ENCODE measurements at regions not wholly inside any gene's neighbourhood (a gene's known extent, or its start where the extent isn't known, plus 50 kb on each side); places are given as distances from the start of the nearest gene placed in this dataset.

GRCh38 chr3:18892756-18893155 is 255.6 kb upstream of the KCNH8 start:
- TF ChIP-seq CTCF (IDR thresholded peaks at IDR 0.05), result no peak
- no peak for TF ChIP-seq EZH2 (IDR thresholded peaks at IDR 0.05)
- TF ChIP-seq EZH2phosphoT487 (IDR thresholded peaks at IDR 0.05), result no peak

Data from neural progenitor cell (in vitro differentiated cells).